Esophagus mucosa (tissue), 1 donor: ENCODE measurements at regions not wholly inside any gene's neighbourhood (a gene's known extent, or its start where the extent isn't known, plus 50 kb on each side); places are given as distances from the start of the nearest gene placed in this dataset.
"Not testable (repeated sequence)": the region's sequence is repeated elsewhere in the genome, so short reads cannot be mapped to it uniquely, and the experiment has no call there.

Experiments
- ATAC-seq: fragments of 200-7000 bp; cut with Tn5 transposase; one replicate; pipeline ENCODE4 v1.9.1; 2020
- donor health status: DM: yes; HTN: yes; CAD: no.

DNA sequence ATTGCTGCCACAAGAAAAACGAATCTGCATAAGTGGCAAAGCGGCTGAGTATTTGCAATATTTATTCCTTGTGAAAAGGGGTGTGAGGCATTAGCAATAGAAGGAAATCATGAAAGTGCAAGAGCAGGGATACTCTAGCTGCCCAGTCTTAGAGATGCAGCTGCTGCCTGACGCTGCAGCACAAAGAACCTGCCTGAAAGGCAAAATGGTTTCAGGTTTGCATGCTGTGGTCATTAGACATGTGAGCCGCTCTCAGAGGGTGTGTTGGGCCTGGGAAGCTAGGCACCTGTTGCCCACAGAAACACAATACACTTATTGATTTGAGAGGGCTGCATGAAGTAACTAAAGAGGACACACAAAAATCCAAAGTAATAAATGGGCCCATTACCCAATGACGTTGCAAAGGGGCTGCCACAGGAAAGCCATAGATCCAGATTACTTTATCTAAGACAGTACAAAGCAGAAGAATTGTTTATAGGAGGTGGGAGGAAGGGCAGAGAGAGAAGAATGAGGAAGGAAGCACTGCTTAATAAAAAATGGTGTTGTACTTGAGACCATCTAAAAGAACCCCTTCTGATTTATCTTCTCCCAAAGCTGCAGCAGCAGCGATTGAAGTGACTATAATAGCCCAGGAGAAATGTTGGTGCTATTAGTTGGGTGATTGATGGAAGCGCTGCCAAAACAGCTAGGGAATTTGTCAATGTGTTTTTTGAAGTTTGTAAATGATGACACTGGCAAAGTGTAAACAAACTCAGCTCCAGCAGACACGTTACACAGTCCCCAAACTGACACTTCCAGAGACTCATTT lies 492.4 kb upstream of the ACVR2A start:
- no peak for ATAC-seq

DNA sequence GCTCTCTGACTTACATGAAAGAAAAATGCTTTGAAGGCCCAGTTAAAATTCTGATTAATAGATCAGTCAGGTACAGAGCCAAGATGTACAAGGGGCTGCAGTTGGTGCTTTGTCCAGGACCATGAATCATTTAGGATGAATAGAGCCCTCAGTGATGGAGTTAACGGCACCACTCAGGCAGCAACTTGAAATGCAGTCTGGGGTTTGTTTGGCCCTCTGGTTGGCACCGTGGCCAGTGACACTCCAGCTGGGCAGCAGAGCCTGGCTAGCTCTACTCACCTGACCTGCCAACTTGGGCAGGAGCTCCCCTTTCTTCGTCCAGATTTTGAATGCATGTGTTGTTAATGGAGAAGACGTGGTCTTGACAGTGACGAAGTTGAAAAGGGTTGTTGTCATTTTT lies 493.0 kb upstream of the ACVR2A start:
- ATAC-seq, result no peak

GRCh38 chr2:147348931-147349555 lies 495.8 kb upstream of the ACVR2A start:
- ATAC-seq, result no peak

GRCh38 chr2:147346142-147346541 lies 498.7 kb upstream of the ACVR2A start:
- no peak for ATAC-seq

- no peak for ATAC-seq
Measured at GRCh38 chr2:147345246-147345645, 499.6 kb upstream of the ACVR2A start.

GRCh38 chr2:147342329-147342728 lies 502.5 kb upstream of the ACVR2A start:
- no peak for ATAC-seq

- peak; percentile 32 for ATAC-seq
Measured at GRCh38 chr2:147331790-147332419, 512.9 kb upstream of the ACVR2A start.

GRCh38 chr2:147330925-147331324 lies 513.9 kb upstream of the ACVR2A start:
- ATAC-seq, result no peak

DNA sequence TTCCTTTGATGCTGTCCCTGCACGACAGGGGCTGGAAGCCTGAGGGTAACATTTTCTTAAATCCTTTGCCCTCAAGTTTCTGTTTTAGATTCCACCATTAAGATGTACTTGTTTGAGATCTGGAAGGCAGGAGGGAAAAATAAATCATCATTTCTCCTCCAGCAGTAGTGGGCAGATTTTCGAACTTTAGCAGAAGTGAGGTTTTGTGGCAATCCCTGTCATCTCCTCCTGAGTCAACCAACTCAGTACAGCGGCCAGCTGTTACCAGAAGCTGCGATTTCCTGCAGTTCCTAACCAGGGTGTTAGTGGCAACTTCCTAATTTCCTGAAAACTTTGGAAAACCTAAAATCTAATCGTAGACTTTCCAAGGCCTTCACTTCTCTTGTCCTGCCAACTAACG lies 517.2 kb upstream of the ACVR2A start:
- no peak for ATAC-seq

GRCh38 chr2:147325990-147326389 lies 518.8 kb upstream of the ACVR2A start:
- no peak for ATAC-seq

DNA sequence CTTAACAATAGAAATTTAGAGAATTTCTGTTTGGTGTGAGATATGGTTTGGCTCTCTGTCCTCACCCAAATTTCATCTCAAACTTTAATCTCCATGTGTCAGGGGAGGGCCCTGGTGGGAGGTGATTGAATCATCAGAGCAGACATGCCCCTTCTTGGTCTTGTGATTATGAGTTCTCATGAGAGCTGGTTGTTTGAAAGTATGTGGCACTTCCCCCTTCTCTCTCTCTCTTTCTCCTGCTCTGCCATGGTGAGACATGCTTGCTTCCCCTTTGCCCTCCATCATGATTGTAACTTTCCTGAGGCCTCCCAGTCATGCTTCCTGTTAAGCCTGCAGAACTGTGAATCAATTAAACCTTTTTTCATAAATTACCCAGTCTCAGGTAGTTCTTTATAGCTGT lies 524.7 kb upstream of the ACVR2A start:
- no peak for ATAC-seq

DNA sequence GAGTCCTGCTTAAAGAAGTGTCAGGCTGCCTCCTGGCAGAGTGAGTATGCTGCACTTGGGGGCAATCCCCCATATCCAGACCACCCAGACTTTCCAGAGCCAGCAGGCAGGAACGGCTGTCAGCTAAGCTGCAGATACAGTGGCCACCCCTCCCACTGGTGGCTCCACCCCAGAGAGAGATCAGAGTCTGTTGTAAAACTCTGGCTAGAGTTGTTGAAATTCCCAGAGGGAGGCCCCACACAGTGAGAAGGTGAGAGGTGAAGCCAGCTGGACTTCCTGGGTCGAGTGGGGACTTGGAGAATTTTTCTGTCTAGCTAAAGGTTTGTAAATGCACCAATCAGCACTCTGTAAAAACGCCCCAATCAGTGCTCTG lies 533.8 kb upstream of the ACVR2A start:
- ATAC-seq, result no peak

GRCh38 chr2:147310335-147311057 lies 534.3 kb upstream of the ACVR2A start:
- no peak for ATAC-seq

DNA sequence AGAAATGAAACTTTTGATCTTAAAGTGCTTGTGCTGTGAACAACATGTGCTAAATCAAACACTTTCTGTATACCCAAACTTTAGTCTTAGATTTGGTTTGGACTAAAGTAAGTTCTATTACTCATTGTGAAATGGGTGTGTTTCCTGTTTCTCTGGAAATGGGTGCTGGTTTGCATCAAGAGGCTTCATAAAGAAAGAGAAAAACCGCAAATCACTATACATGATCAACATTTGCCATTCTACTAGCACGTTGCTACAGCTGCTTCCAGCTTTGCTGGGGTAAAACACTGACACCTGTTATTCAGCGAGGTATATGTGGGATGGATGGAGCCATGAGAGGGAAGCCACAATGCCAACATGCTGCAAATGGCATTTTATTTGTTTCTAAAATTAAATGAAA lies 547.0 kb upstream of the ACVR2A start:
- no peak for ATAC-seq

DNA sequence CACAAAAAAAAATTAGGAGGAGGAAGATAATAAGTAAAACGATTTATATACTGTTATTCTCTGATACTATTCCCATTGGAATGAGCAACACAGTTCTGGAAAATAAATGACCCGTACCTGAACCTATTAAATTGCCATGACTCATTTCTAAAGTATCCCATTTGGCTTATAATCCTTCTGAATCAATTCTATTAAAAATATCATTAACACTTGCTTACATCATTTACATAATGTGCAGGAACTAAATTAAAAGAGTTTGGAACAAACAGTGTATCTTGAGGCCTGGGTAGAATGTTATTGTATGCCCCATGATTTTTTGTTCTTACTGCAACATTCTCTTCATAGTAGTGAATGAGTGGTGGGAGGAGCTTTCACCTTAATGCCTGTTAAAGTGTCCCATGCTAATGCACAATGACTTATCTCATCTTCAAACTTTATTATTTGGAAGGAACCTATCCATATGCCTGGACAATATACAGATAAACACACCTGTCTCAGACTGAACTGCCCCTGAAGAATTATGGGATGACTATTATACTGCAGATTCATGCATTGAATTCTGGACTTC lies 549.9 kb upstream of the ACVR2A start:
- peak; percentile 32 for ATAC-seq

GRCh38 chr2:147293991-147294824 lies 550.6 kb upstream of the ACVR2A start:
- no peak for ATAC-seq

DNA sequence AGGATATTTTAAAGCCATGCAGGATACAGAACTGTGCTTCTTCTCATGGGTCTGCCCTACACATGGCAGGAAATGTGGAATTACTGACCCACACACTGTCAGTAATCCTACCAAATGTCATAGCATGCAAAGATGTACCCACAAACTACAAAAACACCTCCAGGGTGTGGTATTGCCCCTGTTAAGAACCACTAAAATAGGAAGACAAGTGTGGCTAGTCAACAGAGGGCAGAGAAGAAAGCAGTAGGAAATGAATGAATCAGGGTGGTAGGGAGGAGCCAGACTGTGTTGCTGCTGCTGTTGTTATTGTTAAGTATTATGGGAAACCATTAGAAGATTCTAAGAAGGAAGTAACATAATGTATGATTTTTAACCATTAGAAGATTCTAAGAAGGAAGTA lies 556.7 kb upstream of the ACVR2A start:
- peak; percentile 48 for ATAC-seq

GRCh38 chr2:147275943-147276342 lies 568.9 kb upstream of the ACVR2A start:
- no peak for ATAC-seq

DNA sequence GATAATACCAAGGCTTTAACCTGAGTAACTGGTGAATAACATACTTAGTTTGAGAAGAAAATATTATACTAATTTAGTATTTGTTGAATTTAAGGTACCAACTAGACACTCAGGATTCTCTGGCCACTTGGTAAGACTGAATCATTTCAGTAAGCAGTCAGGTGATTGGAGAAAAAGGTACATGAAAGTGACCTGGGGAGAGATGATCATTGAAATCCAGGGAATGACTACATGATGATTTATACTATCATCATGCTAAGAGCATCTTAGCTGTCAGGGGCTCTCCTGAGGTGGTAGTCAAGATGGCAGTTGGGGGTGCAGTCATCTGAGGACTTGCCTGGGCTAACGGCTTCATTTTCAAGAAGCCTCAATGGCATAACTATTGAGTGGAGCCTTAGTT lies 571.2 kb upstream of the ACVR2A start:
- no peak for ATAC-seq

DNA sequence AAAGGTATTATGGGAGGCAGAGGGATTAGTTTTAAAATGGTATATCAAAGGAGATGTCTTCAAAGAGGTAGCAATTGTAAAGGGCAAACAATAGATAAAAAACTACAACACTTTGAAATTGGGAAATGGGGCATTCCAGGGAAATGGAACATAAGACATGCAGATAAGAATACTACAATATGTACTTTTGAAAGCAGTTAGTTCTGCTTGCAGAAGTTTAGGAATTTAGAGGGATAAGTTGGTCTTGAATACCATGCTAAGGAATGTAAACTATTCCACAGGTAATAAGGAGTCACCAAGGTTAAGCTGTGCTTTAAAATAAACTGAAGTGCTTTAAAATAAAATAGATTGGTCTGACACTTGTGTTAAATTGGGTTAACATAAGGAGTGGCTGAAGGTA lies 571.7 kb upstream of the ACVR2A start:
- ATAC-seq, result no peak

DNA sequence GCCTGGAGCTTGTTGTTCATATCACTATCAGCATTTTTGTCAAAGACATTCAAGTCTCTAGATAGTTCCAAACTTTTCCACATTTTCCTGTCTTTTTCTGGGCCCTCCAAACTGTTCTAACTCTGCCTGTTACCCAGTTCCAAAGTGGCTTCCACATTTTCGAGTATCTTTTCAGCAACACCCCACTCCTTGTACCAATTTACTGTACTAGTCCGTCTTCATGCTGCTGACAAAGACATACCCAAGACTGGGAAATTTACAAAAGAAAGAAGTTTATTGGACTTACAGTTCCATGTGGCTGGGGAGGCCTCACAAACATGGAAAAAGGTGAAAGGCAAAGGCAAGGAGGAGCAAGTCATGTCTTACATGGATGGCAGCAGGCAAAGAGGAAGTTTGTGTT lies 575.2 kb upstream of the ACVR2A start:
- not testable (repeated sequence) for ATAC-seq

DNA sequence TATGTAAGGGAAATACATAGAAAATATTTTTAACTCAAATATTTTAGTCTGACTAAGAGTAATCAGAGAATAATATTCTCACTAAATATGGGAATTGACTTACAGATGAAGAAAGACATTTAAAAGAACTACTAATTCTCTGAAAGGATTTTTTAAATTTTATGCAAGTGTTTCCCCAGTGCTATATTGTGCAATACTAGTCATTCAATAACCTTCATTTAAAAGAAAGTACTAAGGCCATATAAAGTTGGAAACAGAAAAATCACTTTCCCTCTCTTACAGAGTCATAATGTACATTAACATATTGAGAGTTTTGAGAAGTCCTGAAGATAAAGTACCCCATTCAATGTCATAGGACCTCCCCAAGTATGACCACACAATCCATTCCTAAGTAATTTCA lies 584.6 kb upstream of the ACVR2A start:
- ATAC-seq, result no peak
